GM23248 (cell line): ENCODE measurements at regions not wholly inside any gene's neighbourhood (a gene's known extent, or its start where the extent isn't known, plus 50 kb on each side); places are given as distances from the start of the nearest gene placed in this dataset.

Experiments used
- DNase-seq: peaks from one replicate; pipeline ENCODE4 v3.0.0-alpha.2; 2015
- H2AFZ ChIP-seq: fragments of 200-600 bp; sonication (generic); 2 replicates; pipeline ENCODE4 v1.6.1; 2016; ENCODE audit warnings: antibody characterized with exemption
- H3F3A ChIP-seq: fragments of 200-600 bp; sonication (generic); 2 replicates; pipeline ENCODE4 v1.6.1; 2016; ENCODE audit warnings: mild to moderate bottlenecking, antibody characterized with exemption, mixed run types; ENCODE audit not compliant: insufficient read depth
- H3K27ac ChIP-seq: fragments of 200-600 bp; sonication (generic); 2 replicates; pipeline ENCODE4 v1.5.1; 2016; ENCODE audit warnings: mild to moderate bottlenecking
- H3K27me3 ChIP-seq: fragments of 200-600 bp; sonication (generic); replicated peaks from 2 replicates; pipeline ENCODE4 v1.6.1; 2016; ENCODE audit warnings: mild to moderate bottlenecking; ENCODE audit not compliant: insufficient read depth
- H3K36me3 ChIP-seq: fragments of 200-600 bp; sonication (generic); 2 replicates; pipeline ENCODE4 v1.6.1; 2016; ENCODE audit warnings: low read depth, mild to moderate bottlenecking
- H3K4me1 ChIP-seq: fragments of 200-600 bp; sonication (generic); 2 replicates; pipeline ENCODE4 v1.6.1; 2016; ENCODE audit warnings: mild to moderate bottlenecking; ENCODE audit not compliant: insufficient read depth
- H3K4me2 ChIP-seq: fragments of 200-600 bp; sonication (generic); one replicate; pipeline ENCODE4 v1.6.1; 2016; ENCODE audit warnings: mild to moderate bottlenecking; ENCODE audit not compliant: unreplicated experiment
- H3K4me3 ChIP-seq: fragments of 200-600 bp; sonication (generic); 2 replicates; pipeline ENCODE4 v1.5.1; 2016; ENCODE audit warnings: mild to moderate bottlenecking
- H3K79me2 ChIP-seq: fragments of 200-600 bp; sonication (generic); 2 replicates; pipeline ENCODE4 v1.6.1; 2016; ENCODE audit warnings: mild to moderate bottlenecking; ENCODE audit not compliant: insufficient read depth
- H3K9ac ChIP-seq: fragments of 200-600 bp; sonication (generic); 2 replicates; pipeline ENCODE4 v1.6.1; 2016; ENCODE audit warnings: mild to moderate bottlenecking
- H3K9me2 ChIP-seq: fragments of 200-600 bp; sonication (generic); 2 replicates; pipeline ENCODE4 v1.6.1; 2016; ENCODE audit warnings: mixed run types, mild to moderate bottlenecking, moderate library complexity; ENCODE audit not compliant: insufficient read depth
- H3K9me3 ChIP-seq: fragments of 200-600 bp; sonication (generic); one replicate; pipeline ENCODE4 v1.6.1; 2017; ENCODE audit warnings: low read depth
- H4K20me1 ChIP-seq: fragments of 200-600 bp; sonication (generic); 2 replicates; pipeline ENCODE4 v1.6.0; 2016; ENCODE audit not compliant: insufficient read depth
- EZH2 ChIP-seq: fragments of 200-600 bp; sonication (generic); IDR thresholded peaks from 2 replicates; pipeline ENCODE4 v1.6.1; 2018; ENCODE audit warnings: antibody characterized with exemption, mild to moderate bottlenecking; ENCODE audit not compliant: insufficient read depth, poor library complexity, severe bottlenecking
- EZH2phosphoT487 ChIP-seq: fragments of 200-600 bp; sonication (generic); IDR thresholded peaks from 2 replicates; pipeline ENCODE4 v1.6.1; 2018; ENCODE audit warnings: antibody characterized with exemption, moderate library complexity, mild to moderate bottlenecking, low read depth; ENCODE audit not compliant: insufficient read depth
- WGBS, 2 experiments: methylation state at CpG; one replicate each; pipeline ENCODE4 v1.1.6; 2015 to 2017; ENCODE audit warnings: low lambda C conversion rate in 2 of 2, low coverage in 1 of 2; ENCODE audit errors: missing lambda C conversion rate in 2 of 2; 5-methylcytosine and 5-hydroxymethylcytosine counted together
- in situ Hi-C: fragments of 300-500 bp; cut with MboI; formaldehyde crosslinking; loops from 2 replicates; pipeline ENCODE4 v1.15.0; 2020

DNA sequence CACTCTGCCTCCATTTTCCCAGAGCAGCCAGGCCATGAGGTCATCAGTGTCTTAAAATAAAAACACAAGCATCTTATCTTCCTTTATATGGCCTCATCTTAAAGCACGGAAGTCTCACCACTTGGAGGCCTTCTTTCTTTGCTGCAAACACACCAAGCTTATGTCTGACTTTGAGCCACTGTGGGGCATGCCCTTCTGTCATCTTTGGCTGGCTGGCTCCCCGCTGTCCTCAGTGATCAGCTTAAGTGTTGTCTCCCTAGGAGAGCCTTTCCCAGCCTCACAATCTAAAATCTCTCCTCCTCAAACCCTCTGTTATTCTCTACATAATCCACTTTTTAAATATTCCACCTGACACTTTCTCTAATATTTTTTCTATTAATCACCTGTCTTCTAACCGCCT is 191.6 kb upstream of the TTC29 start:
- Histone ChIP-seq H3K4me1 (no peaks in the 10 kb centered on the region), H3F3A (no peaks in the 10 kb centered on the region), H3K4me3 (no peak overlapping the region), H3K79me2 (no peaks in the 10 kb centered on the region), H3K27me3 (0 out of 2 replicates have a peak, but pooled peaks cover 4% of the 10 kb centered on the region), H3K9me2 (no peaks in the 10 kb centered on the region), H3K4me2 (no peak overlapping the region), H3K9me3 (no peaks in the 10 kb centered on the region), H3K9ac (no peak overlapping the region), H2AFZ (no peak overlapping the region), H3K27ac (no peak overlapping the region), H4K20me1 (no peaks in the 10 kb centered on the region), H3K36me3 (no peaks in the 10 kb centered on the region)
- TF ChIP-seq EZH2phosphoT487 (no peak), EZH2 (no peak)
- in situ Hi-C loops = no loop called here
- DNase-seq = no peak
- 65 to 68% methylated on average over 3 of the region's 3 CpGs for WGBS, 2 experiments

DNA sequence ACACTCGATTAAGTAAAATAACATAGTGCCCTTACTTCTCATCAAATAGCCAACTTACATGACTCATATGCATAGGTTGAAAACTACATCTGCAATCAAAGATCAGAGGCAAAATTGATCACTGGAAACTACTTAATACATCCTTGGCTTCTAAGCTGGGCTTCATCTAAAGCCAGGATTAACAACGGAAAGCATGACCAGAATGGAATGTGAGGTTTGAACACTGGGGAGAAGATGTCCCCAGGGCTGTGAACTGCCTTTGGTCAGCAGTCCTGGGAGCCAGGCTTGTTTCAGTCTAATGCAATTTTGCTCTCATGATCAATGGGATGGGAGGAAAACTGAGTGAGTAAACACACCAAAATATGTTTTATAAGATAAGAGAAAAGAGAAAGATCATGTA is 192.5 kb upstream of the TTC29 start:
- peak; percentile 3 for DNase-seq
- no peaks in the 10 kb centered on the region for H3F3A ChIP-seq
- in situ Hi-C loops = no loop called here
- H3K4me2 ChIP-seq = no peak overlapping the region
- no peaks in the 10 kb centered on the region for H3K4me1 ChIP-seq
- 0 out of 2 replicates have a peak, but pooled peaks cover 4% of the 10 kb centered on the region for H3K27me3 ChIP-seq
- H3K27ac ChIP-seq = no peak overlapping the region
- no peak overlapping the region for H2AFZ ChIP-seq
- H3K4me3 ChIP-seq = no peak overlapping the region
- H3K36me3 ChIP-seq = no peaks in the 10 kb centered on the region
- no peaks in the 10 kb centered on the region for H3K9me2 ChIP-seq
- no peaks in the 10 kb centered on the region for H3K79me2 ChIP-seq
- 60 to 66% methylated on average over 2 of the region's 2 CpGs for WGBS, 2 experiments
- no peak for TF ChIP-seq EZH2phosphoT487
- TF ChIP-seq EZH2 = no peak
- no peaks in the 10 kb centered on the region for H4K20me1 ChIP-seq
- no peak overlapping the region for H3K9ac ChIP-seq
- H3K9me3 ChIP-seq = no peaks in the 10 kb centered on the region

DNA sequence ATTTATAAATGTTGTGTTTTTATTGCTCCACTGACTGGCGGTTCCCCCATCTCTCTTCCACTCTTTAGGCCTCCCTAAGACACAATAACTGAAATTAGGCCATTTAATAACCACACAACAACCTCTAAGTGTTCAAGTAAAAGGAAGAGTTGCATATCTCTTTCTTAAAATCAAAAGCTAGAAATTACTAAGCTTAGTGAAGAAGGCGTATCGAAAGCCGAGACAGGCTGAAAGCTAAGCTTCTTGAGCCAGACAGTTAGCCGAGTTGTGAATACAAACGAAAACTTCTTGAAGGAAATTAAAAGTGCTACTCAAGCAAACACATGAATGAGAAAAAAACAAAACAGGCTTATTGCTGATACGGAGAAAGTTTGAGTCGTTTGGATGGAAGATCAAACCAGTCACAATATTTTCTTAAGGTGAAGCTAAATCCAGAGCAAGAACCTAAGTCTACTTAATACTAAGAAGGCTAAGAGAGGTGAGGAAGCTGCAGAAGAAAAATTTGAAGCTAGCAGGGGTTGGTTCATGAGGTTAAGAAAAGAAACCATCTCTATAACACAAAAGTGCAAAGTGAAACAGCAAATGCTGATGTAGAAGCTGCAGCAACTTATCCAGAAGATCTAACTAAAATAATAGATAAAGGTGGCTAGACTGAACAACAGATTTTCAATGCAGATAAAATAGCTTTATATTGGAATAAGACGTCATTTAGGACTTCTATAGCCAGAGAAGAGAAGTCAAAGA is 194.0 kb upstream of the TTC29 start:
- TF ChIP-seq EZH2phosphoT487 = no peak
- no peak for TF ChIP-seq EZH2
- in situ Hi-C loops = no loop called here
- Histone ChIP-seq H3K4me1 (no peaks in the 10 kb centered on the region), H2AFZ (no peak overlapping the region), H3K36me3 (no peaks in the 10 kb centered on the region), H3K27ac (no peak overlapping the region), H4K20me1 (no peaks in the 10 kb centered on the region), H3K79me2 (no peaks in the 10 kb centered on the region), H3F3A (no peaks in the 10 kb centered on the region), H3K4me2 (no peak overlapping the region), H3K27me3 (0 out of 2 replicates have a peak, but pooled peaks cover 4% of the 10 kb centered on the region), H3K9me3 (no peaks in the 10 kb centered on the region), H3K9me2 (no peaks in the 10 kb centered on the region), H3K9ac (no peak overlapping the region), H3K4me3 (no peak overlapping the region)
- no peak for DNase-seq
- 54 to 57% methylated on average over 9 of the region's 9 CpGs for WGBS, 2 experiments

GRCh38 chr4:147151763-147152162 is 206.1 kb upstream of the TTC29 start:
- H3K4me3 ChIP-seq = no peak overlapping the region
- TF ChIP-seq EZH2phosphoT487 (no peak), EZH2 (no peak)
- H3K9me3 ChIP-seq = no peaks in the 10 kb centered on the region
- no peaks in the 10 kb centered on the region for H4K20me1 ChIP-seq
- H2AFZ ChIP-seq = no peak overlapping the region
- H3K79me2 ChIP-seq = no peaks in the 10 kb centered on the region
- H3K27me3 ChIP-seq = no peaks in the 10 kb centered on the region
- in situ Hi-C loops = loop anchor here (25.0 kb wide), 1 partner anchor 711 kb away; no protein-coding TSS in a partner anchor
- no peak overlapping the region for H3K4me2 ChIP-seq
- H3K36me3 ChIP-seq = no peaks in the 10 kb centered on the region
- no peaks in the 10 kb centered on the region for H3K9me2 ChIP-seq
- H3F3A ChIP-seq = no peaks in the 10 kb centered on the region
- no peak for DNase-seq
- H3K27ac ChIP-seq = no peak overlapping the region
- H3K4me1 ChIP-seq = no peaks in the 10 kb centered on the region
- H3K9ac ChIP-seq = no peak overlapping the region
